Thoracic aorta (tissue), 2 donors: ENCODE measurements at regions not wholly inside any gene's neighbourhood (a gene's known extent, or its start where the extent isn't known, plus 50 kb on each side); places are given as distances from the start of the nearest gene placed in this dataset.

ENCODE experiments used
- ATAC-seq: fragments of 150-250 bp; one replicate; pipeline ENCODE4 v1.8.0; 2017; ENCODE audit warnings: low read depth; ENCODE audit not compliant: insufficient number of reproducible peaks, low FRiP score
- DNase-seq: peaks from one replicate; pipeline ENCODE4 v3.0.0-alpha.2; 2020; ENCODE audit warnings: low spot score
- H3K27ac ChIP-seq, 2 donors: fragments of 200-600 bp; sonication (generic); 1 replicate in 1 of 2; 2 replicates in 1 of 2; pipeline ENCODE4 v1.5.1; 2016; ENCODE audit warnings: mild to moderate bottlenecking in 2 of 2, moderate library complexity in 2 of 2
- H3K27me3 ChIP-seq: fragments of 200-600 bp; sonication (generic); replicated peaks from 2 replicates; pipeline ENCODE4 v1.6.0; 2016; ENCODE audit warnings: mild to moderate bottlenecking; ENCODE audit not compliant: insufficient read depth
- H3K36me3 ChIP-seq: fragments of 200-600 bp; sonication (generic); one replicate; pipeline ENCODE4 v1.5.1; 2016
- H3K4me1 ChIP-seq, 2 donors: fragments of 200-600 bp; sonication (generic); 1 replicate in 1 of 2; 2 replicates in 1 of 2; pipeline versions ENCODE4 v1.5.1 to v1.6.0; 2016; ENCODE audit warnings: low read depth in 2 of 2, mild to moderate bottlenecking in 1 of 2; ENCODE audit not compliant: control insufficient read depth in 1 of 2
- H3K4me3 ChIP-seq: fragments of 200-600 bp; sonication (generic); 2 replicates; pipeline ENCODE4 v1.5.1; 2016; ENCODE audit warnings: mild to moderate bottlenecking
- H3K9me3 ChIP-seq: fragments of 200-600 bp; sonication (generic); 2 replicates; pipeline ENCODE4 v1.5.1; 2016
- CTCF ChIP-seq: fragments of 200-600 bp; sonication (generic); IDR thresholded peaks from one replicate; pipeline ENCODE4 v1.5.1; 2019; ENCODE audit warnings: antibody characterized with exemption

- no peak overlapping the region for H3K27ac ChIP-seq
- DNase-seq: no peak
- no peak for ATAC-seq
- H3K27me3 ChIP-seq: no peaks in the 10 kb centered on the region
- no peaks in the 10 kb centered on the region for H3K36me3 ChIP-seq
- H3K4me1 ChIP-seq: peaks cover 7 to 18% of the 10 kb centered on the region in 2 donors
- TF ChIP-seq CTCF: no peak
- H3K4me3 ChIP-seq: peak overlapping the region; percentile 27
- no peaks in the 10 kb centered on the region for H3K9me3 ChIP-seq
Measured at GRCh38 chr6:163941624-163941976, 527.1 kb downstream of the QKI start.

- Histone ChIP-seq H3K4me3 (peak overlapping the region; percentile 27), H3K4me1 (peaks cover 7 to 18% of the 10 kb centered on the region in 2 donors), H3K36me3 (no peaks in the 10 kb centered on the region), H3K27ac (no peak overlapping the region), H3K9me3 (no peaks in the 10 kb centered on the region), H3K27me3 (no peaks in the 10 kb centered on the region)
- no peak for TF ChIP-seq CTCF
- DNase-seq (no peak), ATAC-seq (no peak)
Measured at GRCh38 chr6:163940705-163941623, 526.4 kb downstream of the QKI start.

GRCh38 chr6:163937071-163937470 is 522.6 kb downstream of the QKI start:
- DNase-seq (no peak), ATAC-seq (no peak)
- H3K27ac ChIP-seq: no peak overlapping the region
- H3K36me3 ChIP-seq: no peaks in the 10 kb centered on the region
- H3K4me3 ChIP-seq: no peak overlapping the region
- no peak for TF ChIP-seq CTCF
- H3K27me3 ChIP-seq: no peaks in the 10 kb centered on the region
- no peaks in the 10 kb centered on the region for H3K9me3 ChIP-seq
- peaks cover 0 to 8% of the 10 kb centered on the region in 2 donors for H3K4me1 ChIP-seq

- no peaks in the 10 kb centered on the region for H3K4me1 ChIP-seq
Measured at GRCh38 chr6:163935158-163935762, 520.7 kb downstream of the QKI start.

More at GRCh38 chr6:163935158-163935762, 520.7 kb downstream of the QKI start:
- DNase-seq (no peak), ATAC-seq (no peak)
- no peak overlapping the region for H3K27ac ChIP-seq
- H3K4me3 ChIP-seq: no peak overlapping the region
- TF ChIP-seq CTCF: no peak
- no peaks in the 10 kb centered on the region for H3K36me3 ChIP-seq
- H3K27me3 ChIP-seq: no peaks in the 10 kb centered on the region
- H3K9me3 ChIP-seq: no peaks in the 10 kb centered on the region
